GM19043 (cell line): ENCODE measurements at regions not wholly inside any gene's neighbourhood (a gene's known extent, or its start where the extent isn't known, plus 50 kb on each side); places are given as distances from the start of the nearest gene placed in this dataset.

Experiments
- ATAC-seq: cut with Tn5 transposase; IDR thresholded peaks from one replicate; pipeline ENCODE4 v1.9.1; 2021; ENCODE audit warnings: low read depth; ENCODE audit not compliant: unreplicated experiment

GRCh38 chr11:111098091-111098490 lies 147.4 kb upstream of the POU2AF2 start:
- peak; percentile 46 for ATAC-seq

- peak; percentile 35 for ATAC-seq
Observed at GRCh38 chr11:111097191-111097590, 148.3 kb upstream of the POU2AF2 start.

- ATAC-seq: no peak
Observed at GRCh38 chr11:111095327-111095726, 150.2 kb upstream of the POU2AF2 start.

- ATAC-seq: no peak
Observed at GRCh38 chr11:111093061-111093460, 152.5 kb upstream of the POU2AF2 start.

GRCh38 chr11:111091321-111091938 lies 154.1 kb upstream of the POU2AF2 start:
- no peak for ATAC-seq

- no peak for ATAC-seq
Observed at GRCh38 chr11:111089759-111090158, 155.8 kb upstream of the POU2AF2 start.

- no peak for ATAC-seq
Observed at GRCh38 chr11:111088847-111089355, 156.6 kb upstream of the POU2AF2 start.

GRCh38 chr11:111086058-111086457 lies 159.5 kb upstream of the POU2AF2 start:
- no peak for ATAC-seq

GRCh38 chr11:111082664-111083063 lies 162.9 kb upstream of the POU2AF2 start:
- no peak for ATAC-seq

GRCh38 chr11:111081021-111081511 lies 164.5 kb upstream of the POU2AF2 start:
- ATAC-seq: no peak

- ATAC-seq: no peak
Observed at GRCh38 chr11:111077530-111078322, 167.8 kb upstream of the POU2AF2 start.

- no peak for ATAC-seq
Observed at GRCh38 chr11:111069066-111069465, 176.5 kb upstream of the POU2AF2 start.

GRCh38 chr11:111067994-111068393 lies 177.5 kb upstream of the POU2AF2 start:
- no peak for ATAC-seq

- no peak for ATAC-seq
Observed at GRCh38 chr11:111066846-111067245, 178.7 kb upstream of the POU2AF2 start.

GRCh38 chr11:111063726-111064517 lies 181.6 kb upstream of the POU2AF2 start:
- no peak for ATAC-seq

GRCh38 chr11:111062420-111062819 lies 183.1 kb upstream of the POU2AF2 start:
- ATAC-seq: no peak

GRCh38 chr11:111059726-111060125 lies 185.8 kb upstream of the POU2AF2 start:
- no peak for ATAC-seq

GRCh38 chr11:111049131-111049530 lies 196.4 kb upstream of the POU2AF2 start:
- ATAC-seq: no peak

GRCh38 chr11:111047374-111047773 lies 198.2 kb upstream of the POU2AF2 start:
- no peak for ATAC-seq

- ATAC-seq: no peak
Observed at GRCh38 chr11:111046291-111046690, 199.2 kb upstream of the POU2AF2 start.

GRCh38 chr11:111045874-111046273 lies 199.7 kb upstream of the POU2AF2 start:
- ATAC-seq: no peak
